ACC112 (cell line): ENCODE measurements at regions not wholly inside any gene's neighbourhood (a gene's known extent, or its start where the extent isn't known, plus 50 kb on each side); places are given as distances from the start of the nearest gene placed in this dataset.

Experiments used
- H2AFZ ChIP-seq: fragments of 200-600 bp; sonication (generic); one replicate; pipeline ENCODE4 v1.6.0; 2017; ENCODE audit warnings: antibody characterized with exemption, low read length; ENCODE audit not compliant: unreplicated experiment
- H3K27ac ChIP-seq: fragments of 200-600 bp; sonication (generic); 2 replicates; pipeline ENCODE4 v1.5.1; 2014; ENCODE audit warnings: low read depth, mild to moderate bottlenecking, antibody characterized with exemption, low read length, moderate library complexity
- H3K27me3 ChIP-seq: fragments of 200-600 bp; sonication (generic); 2 replicates; pipeline ENCODE4 v1.6.1; 2014; ENCODE audit warnings: mild to moderate bottlenecking, antibody characterized with exemption, low read length, moderate library complexity, mixed read lengths; ENCODE audit not compliant: insufficient read depth
- H3K36me3 ChIP-seq: fragments of 200-600 bp; sonication (generic); 2 replicates; pipeline ENCODE4 v1.6.1; 2016; ENCODE audit warnings: mild to moderate bottlenecking, antibody characterized with exemption, low read length, moderate library complexity, mixed read lengths; ENCODE audit not compliant: insufficient read depth
- H3K4me1 ChIP-seq: fragments of 200-600 bp; sonication (generic); one replicate; pipeline ENCODE4 v1.6.1; 2016; ENCODE audit warnings: low read length, mixed read lengths; ENCODE audit not compliant: insufficient read depth, unreplicated experiment, control insufficient read depth
- H3K4me3 ChIP-seq: fragments of 200-600 bp; sonication (generic); 2 replicates; pipeline ENCODE4 v1.5.1; 2014; ENCODE audit warnings: mild to moderate bottlenecking, low read depth, low read length
- H3K79me2 ChIP-seq: fragments of 200-600 bp; sonication (generic); one replicate; pipeline ENCODE4 v1.6.0; 2016; ENCODE audit warnings: low read length; ENCODE audit not compliant: control insufficient read depth, unreplicated experiment, insufficient read depth

DNA sequence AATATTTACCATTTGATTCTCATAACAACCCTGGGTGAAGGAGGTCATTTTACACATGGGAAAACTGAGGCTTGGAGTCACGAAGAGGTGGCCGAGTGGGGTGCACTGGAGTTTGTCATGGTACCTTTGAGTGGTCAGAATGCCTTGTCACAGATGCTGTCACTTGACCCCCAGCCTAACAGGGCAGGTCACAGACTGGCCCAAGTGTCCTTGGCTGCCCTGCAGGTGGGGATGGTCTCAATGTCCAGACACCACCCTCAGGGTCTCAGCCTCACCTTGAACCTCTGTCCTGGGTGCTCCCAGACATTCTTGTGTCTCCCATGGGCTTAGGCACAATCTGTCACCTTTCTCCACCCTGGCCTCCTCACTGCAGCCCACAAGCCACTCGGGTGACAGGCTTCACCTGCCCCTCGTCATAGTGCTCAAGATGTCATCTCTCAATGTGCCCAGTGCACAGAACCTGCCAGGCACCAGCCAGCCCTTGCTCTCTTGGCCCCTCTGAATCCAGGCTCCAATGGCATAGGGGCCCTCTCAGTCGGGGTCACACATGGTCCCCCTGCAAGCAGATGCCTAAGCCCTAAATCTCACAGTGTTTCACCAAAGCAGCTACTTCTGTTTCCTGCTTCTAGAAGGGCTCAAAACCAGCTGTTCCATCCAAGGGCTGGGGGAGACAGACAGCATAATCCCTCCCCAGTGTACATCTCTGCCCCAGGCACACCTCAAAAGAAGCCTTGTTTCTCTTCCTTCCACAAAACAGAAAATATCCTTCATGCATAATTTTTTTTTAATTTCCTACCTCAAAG is 76.8 kb upstream of the NANOS1 start:
- H3K27ac ChIP-seq, result no peak overlapping the region
- H3K79me2 ChIP-seq, result no peaks in the 10 kb centered on the region
- no peak overlapping the region for H3K4me3 ChIP-seq
- H3K4me1 ChIP-seq, result peaks cover 21% of the 10 kb centered on the region
- no peaks in the 10 kb centered on the region for H3K27me3 ChIP-seq
- no peak overlapping the region for H2AFZ ChIP-seq
- no peaks in the 10 kb centered on the region for H3K36me3 ChIP-seq

DNA sequence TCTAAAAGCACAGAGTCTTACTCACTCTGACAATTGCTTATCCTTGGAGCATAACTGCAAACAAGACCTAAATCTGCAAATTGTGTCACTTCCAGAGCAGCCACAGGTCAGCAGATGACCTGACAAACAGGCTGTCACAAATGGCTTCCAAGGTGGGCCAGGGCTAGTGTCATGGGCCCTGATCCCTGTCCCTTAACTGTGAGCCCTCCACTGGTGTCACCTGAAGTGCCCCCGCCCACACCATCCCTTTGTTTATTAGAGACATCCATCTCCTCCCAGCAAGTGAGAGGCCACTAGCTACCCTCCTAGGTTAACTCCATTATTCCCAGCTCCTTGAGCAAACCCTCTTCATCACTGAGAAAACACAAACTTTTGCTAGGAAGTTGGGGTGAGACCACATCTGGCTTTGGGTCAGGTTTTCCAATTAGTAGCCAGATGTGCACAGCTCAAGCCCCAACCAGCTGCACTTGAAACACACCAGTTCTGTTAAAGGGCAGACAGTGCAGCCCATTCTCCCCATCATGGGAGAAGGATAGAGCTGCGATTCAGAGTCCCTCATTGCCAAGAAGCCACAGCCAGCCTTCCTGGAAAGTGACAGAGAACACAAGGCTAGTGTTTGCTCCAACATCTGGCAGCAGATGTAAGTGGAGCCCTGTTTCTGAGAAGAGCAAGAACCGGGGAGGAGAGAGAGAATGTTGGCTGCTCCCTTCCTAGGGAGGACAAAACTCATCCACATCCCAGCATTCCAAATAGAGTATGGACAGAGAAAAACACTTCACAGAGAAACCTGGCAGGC is 75.7 kb upstream of the NANOS1 start:
- no peak overlapping the region for H2AFZ ChIP-seq
- H3K27me3 ChIP-seq, result no peaks in the 10 kb centered on the region
- H3K4me1 ChIP-seq, result peaks cover 25% of the 10 kb centered on the region

DNA sequence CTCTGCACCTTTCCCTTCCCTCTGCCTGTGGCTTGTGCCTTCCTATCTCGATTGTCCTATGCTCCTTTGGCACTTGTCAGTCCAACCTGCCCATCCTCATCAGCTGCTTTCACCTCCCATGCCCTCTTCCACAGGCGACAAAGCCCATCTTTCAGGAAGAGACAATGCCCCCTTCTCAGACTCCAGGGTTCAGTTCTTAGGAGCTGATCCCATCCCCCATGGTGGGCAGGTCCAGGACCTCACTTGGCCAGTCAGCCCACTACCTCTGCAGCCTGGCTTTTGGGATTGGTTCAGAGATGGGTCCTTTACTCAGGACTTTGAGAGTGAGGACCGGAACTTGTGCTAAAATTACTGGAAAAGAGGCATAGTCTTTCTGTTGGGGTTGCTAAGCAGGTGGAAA is 74.0 kb upstream of the NANOS1 start:
- H3K36me3 ChIP-seq, result no peaks in the 10 kb centered on the region
- H3K4me3 ChIP-seq, result no peak overlapping the region
- no peak overlapping the region for H2AFZ ChIP-seq
- H3K27me3 ChIP-seq, result no peaks in the 10 kb centered on the region
- no peaks in the 10 kb centered on the region for H3K79me2 ChIP-seq
- H3K27ac ChIP-seq, result no peak overlapping the region
- peaks cover 26% of the 10 kb centered on the region for H3K4me1 ChIP-seq

More for the DNA sequence above, 75.7 kb upstream of the NANOS1 start:
- Histone ChIP-seq H3K4me3 (no peak overlapping the region), H3K27ac (no peak overlapping the region), H3K36me3 (no peaks in the 10 kb centered on the region), H3K79me2 (no peaks in the 10 kb centered on the region)

DNA sequence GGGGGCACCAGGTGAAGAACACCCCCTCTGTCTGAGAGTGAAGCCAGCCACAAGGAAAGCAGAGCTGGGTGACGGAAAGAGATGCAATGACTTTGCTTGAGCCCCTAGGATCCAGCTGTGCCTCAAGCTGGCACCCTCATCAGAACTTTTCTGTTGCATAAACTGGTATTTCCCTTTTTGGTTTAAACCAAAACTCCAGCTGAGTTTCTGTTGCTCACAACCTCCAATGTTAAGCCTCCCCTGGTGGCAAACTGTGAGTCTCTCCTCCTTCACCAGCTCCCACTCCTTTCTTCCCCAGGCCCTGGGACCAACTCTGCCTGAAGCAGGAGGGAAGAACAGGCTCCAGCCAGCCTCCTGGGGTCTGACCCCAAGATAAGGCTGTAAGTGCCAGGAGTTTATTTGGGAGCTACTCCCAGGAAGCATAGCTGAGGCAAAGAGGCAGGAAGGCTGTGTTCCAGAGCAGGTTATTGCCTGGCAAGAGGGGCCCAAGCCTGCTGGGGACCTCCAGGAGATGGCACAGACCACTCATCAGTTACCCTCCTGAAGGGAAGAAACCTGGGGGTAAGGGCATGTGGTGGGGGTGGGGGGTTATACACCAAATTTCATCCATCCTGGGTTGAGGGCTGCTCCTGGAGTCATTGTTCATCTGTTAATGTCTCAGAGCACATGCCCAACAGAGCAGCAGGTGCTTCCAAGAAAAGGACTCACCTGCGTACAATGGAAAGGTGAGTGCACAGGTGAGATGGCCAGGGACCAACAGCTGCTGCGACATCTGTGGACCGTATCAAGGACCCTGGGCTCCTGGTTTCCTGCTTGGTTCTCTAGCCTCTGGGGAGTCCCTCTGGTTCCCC is 73.3 kb upstream of the NANOS1 start:
- Histone ChIP-seq H2AFZ (no peak overlapping the region), H3K4me3 (no peak overlapping the region), H3K4me1 (peaks cover 21% of the 10 kb centered on the region), H3K79me2 (no peaks in the 10 kb centered on the region), H3K27me3 (no peaks in the 10 kb centered on the region), H3K27ac (no peak overlapping the region), H3K36me3 (no peaks in the 10 kb centered on the region)

DNA sequence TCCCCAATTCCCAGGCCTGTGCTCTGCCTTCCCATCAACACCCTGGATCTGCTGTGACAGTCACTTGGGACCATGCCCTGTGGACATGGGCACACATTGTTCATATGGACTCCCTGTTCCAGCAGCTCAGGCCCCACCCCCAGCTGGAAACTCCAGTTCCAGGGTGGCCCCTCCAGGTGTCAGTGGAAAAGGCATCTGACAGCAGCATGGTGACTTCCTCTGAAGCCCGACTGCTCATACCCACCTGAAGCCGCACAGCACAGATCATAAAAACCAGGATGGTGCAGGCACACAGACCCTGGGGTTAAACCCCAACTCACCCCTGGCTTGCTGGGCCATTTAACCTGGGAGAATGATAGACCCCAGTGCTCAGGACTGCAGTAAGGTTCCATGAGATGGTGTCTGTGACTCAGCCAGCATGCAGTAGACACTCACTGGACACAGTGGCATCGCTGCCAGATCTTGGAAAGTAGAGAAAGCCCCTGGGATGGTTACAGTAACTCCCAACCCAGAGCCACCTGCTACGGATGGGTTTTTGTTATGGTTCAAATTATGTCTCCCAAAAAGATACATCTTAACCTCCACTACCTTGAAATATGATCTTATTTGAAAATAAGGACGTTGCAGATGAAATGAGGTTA is 72.6 kb upstream of the NANOS1 start:
- Histone ChIP-seq H2AFZ (no peak overlapping the region), H3K4me3 (no peak overlapping the region), H3K79me2 (no peaks in the 10 kb centered on the region), H3K36me3 (no peaks in the 10 kb centered on the region), H3K4me1 (peaks cover 21% of the 10 kb centered on the region), H3K27me3 (no peaks in the 10 kb centered on the region), H3K27ac (no peak overlapping the region)

DNA sequence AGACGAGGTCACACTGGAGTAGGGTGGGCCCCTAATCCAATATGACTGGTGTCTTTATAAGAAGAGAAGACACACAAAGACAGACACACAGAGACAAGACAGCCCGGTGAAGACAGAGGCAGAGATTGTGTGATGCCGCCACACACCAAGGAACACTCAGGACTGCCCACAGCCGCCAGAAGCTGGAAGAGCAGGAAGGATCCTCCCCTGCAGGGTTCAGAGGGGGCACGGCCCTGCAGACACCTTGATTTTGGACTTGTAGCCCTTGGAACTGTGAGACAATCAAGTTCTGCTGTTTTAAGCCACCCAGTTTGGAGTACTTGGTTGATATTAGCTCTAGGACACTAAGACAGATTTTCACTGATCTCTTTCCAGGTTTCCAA is 72.1 kb upstream of the NANOS1 start:
- Histone ChIP-seq H3K4me3 (no peak overlapping the region), H3K27me3 (no peaks in the 10 kb centered on the region), H3K36me3 (no peaks in the 10 kb centered on the region), H3K27ac (no peak overlapping the region), H3K4me1 (peaks cover 21% of the 10 kb centered on the region), H2AFZ (no peak overlapping the region), H3K79me2 (no peaks in the 10 kb centered on the region)

DNA sequence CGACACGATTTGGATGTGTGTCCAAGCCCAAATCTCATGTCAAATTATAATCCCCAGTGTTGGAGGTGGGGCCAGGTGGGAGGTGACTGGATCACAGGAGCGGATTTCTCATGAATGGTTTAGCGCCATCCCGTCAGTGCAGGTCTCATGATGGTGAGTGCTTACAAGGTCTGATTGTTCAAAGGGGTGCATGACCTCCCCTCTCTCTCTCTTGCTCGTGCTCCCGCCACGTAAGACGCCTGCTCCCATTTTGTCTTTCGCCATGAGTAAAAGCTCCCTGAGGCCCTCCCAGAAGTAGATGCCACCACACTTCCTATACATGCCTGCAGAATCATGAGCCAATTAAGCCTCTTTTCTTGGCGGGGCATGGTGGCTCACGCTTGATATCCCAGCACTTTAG is 71.5 kb upstream of the NANOS1 start:
- no peaks in the 10 kb centered on the region for H3K27me3 ChIP-seq
- no peaks in the 10 kb centered on the region for H3K36me3 ChIP-seq
- H3K4me1 ChIP-seq, result peaks cover 21% of the 10 kb centered on the region
- no peak overlapping the region for H3K4me3 ChIP-seq
- H3K79me2 ChIP-seq, result no peaks in the 10 kb centered on the region
- H3K27ac ChIP-seq, result no peak overlapping the region
- no peak overlapping the region for H2AFZ ChIP-seq

DNA sequence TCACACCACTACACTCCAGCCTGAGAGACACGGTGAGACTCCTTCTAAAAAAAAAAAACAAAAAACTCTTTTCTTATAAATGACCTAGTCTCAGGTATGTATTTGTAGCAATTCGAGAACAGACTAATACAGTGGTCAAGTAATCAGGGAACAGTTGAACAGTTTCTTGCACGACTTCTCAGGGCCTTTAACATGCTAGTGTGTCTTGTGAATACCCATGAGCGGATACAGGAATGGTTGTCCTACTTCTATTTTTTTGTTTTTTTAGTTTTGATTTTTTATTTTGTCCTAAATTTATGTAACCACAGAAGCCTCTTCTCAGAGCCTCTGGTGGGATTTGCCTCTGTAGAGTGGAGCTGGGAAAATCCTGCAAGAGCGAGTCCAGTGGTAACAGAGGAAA is 71.0 kb upstream of the NANOS1 start:
- H3K4me3 ChIP-seq, result no peak overlapping the region
- no peaks in the 10 kb centered on the region for H3K79me2 ChIP-seq
- peaks cover 21% of the 10 kb centered on the region for H3K4me1 ChIP-seq
- 0 out of 2 replicates have a peak overlapping the region, but pooled peaks have one; percentile 13 for H3K27ac ChIP-seq
- H2AFZ ChIP-seq, result no peak overlapping the region
- H3K27me3 ChIP-seq, result no peaks in the 10 kb centered on the region
- H3K36me3 ChIP-seq, result no peaks in the 10 kb centered on the region

DNA sequence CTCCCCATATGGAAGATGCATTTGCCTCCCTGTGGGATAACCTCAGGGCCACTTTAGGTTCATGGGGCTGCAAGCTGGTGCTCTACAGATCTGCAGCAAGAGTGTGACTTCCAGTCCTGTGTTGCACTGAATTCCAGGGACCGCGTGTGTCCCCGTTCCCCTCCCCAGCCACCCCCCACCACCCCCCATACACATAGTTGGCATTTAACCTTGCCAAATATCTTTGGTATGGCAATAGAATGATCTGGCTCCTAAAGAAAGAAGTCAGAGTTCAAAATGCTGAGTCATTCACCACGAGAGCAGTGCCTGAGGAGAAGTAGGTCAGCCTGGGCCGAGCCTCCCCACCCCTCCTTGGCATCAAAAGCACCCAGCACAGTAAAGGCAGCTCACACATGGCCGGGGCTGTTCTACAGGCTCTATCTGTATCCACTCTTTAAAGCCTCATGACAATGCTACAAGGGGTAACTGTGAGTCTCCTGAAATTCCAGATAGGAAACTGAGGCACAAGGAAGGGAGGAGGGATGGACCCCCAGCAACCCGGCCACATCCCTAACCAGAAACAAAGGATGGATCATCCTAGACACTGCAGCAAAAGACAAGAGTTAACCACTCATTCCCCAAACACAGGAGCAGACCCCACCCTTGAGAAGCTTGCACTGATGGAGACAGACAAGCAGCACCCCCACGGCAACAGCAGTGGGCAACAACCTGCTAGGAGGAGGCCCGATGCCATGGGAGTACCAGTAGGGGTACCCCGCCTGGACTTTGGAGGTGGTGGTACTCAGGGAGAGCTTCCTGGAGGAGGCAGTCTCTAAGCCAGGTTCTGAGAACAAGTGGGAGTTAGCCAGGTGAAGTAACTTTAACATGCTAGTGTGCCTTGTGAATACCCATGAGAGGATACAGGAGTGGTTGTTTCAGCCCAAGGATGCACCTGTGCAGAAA is 70.3 kb upstream of the NANOS1 start:
- Histone ChIP-seq H3K27me3 (no peaks in the 10 kb centered on the region), H3K4me1 (peaks cover 21% of the 10 kb centered on the region), H3K27ac (0 out of 2 replicates have a peak overlapping the region, but pooled peaks have one; percentile 13), H2AFZ (no peak overlapping the region), H3K79me2 (no peaks in the 10 kb centered on the region), H3K4me3 (no peak overlapping the region), H3K36me3 (no peaks in the 10 kb centered on the region)
